Activated naive CD8-positive, alpha-beta T cell (primary cell): ENCODE measurements at regions not wholly inside any gene's neighbourhood (a gene's known extent, or its start where the extent isn't known, plus 50 kb on each side); places are given as distances from the start of the nearest gene placed in this dataset.
A peak's percentile ranks its signal among the peaks of the same experiment; 100 is the strongest.

Experiments
- H3K27ac Mint-ChIP-seq: one replicate; pipeline ENCODE4 v1.8.0; 2021; ENCODE audit warnings: mixed read lengths
- H3K27me3 Mint-ChIP-seq: one replicate; pipeline ENCODE4 v1.8.0; 2021; ENCODE audit warnings: mixed read lengths
- H3K36me3 Mint-ChIP-seq: one replicate; pipeline ENCODE4 v1.8.0; 2021; ENCODE audit warnings: mixed read lengths
- H3K4me1 Mint-ChIP-seq: one replicate; pipeline ENCODE4 v1.8.0; 2021; ENCODE audit warnings: low read depth, mixed read lengths
- H3K4me3 Mint-ChIP-seq: one replicate; pipeline ENCODE4 v1.8.0; 2021; ENCODE audit warnings: mild to moderate bottlenecking, mixed read lengths
- H3K9me3 Mint-ChIP-seq: one replicate; pipeline ENCODE4 v1.8.0; 2021; ENCODE audit warnings: low read depth, mixed read lengths

- Mint-ChIP-seq H3K9me3 (no peaks in the 10 kb centered on the region), H3K4me1 (no peaks in the 10 kb centered on the region), H3K27me3 (peaks cover 7% of the 10 kb centered on the region), H3K36me3 (no peaks in the 10 kb centered on the region), H3K4me3 (no peak overlapping the region), H3K27ac (no peak overlapping the region)
Measured at GRCh38 chr13:29683041-29683440, 87.6 kb upstream of the SLC7A1 start.

DNA sequence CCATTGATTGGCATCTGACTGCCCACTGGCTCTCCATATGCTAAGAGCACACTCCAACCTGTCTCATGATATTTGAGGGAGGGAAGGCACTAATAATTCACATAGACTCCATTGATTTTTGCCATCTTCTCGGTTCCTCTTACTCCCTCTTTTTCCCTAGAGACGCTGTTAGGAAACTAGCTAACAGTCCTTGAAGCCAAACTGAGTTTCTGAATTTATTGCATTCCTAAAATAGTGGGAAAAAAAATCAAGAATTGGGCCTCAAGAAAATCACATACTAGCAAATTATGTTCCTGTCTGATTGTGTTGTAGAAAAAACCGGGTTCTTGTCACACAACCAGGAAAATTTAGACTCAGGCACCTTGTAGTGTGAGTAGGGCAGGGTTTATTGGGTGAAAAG, 86.4 kb upstream of the SLC7A1 start:
- Mint-ChIP-seq H3K4me3 (no peak overlapping the region), H3K9me3 (no peaks in the 10 kb centered on the region), H3K36me3 (no peaks in the 10 kb centered on the region), H3K4me1 (no peaks in the 10 kb centered on the region), H3K27ac (no peak overlapping the region), H3K27me3 (peaks cover 7% of the 10 kb centered on the region)

GRCh38 chr13:29679396-29680053, 84.0 kb upstream of the SLC7A1 start:
- H3K27me3 Mint-ChIP-seq: peaks cover 7% of the 10 kb centered on the region
- no peak overlapping the region for H3K27ac Mint-ChIP-seq

DNA sequence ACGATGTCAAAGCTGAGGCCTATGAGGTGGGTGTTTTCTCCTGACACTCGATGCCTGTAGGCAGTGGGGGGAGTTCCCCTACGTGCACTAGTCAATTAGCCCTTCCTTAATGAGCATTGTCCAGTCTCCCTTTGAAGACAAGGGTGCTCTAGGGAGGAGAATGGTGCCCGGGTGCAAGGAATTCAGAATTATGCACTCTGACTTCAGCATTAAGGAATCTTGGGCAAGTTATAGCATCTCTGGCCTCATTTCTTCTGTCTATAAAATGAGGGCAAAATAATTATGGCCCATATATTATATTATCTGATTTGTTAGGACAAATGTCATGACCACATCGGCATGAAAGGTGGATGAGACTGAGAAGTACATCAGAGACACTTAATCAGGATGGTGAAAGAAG, 82.1 kb upstream of the SLC7A1 start:
- Mint-ChIP-seq H3K27me3 (peaks cover 9% of the 10 kb centered on the region), H3K4me3 (no peak overlapping the region), H3K36me3 (peaks cover 2% of the 10 kb centered on the region), H3K4me1 (no peaks in the 10 kb centered on the region), H3K27ac (no peak overlapping the region), H3K9me3 (peaks cover 3% of the 10 kb centered on the region)

More at GRCh38 chr13:29679396-29680053, 84.0 kb upstream of the SLC7A1 start:
- Mint-ChIP-seq H3K36me3 (no peaks in the 10 kb centered on the region), H3K4me3 (no peak overlapping the region), H3K9me3 (no peaks in the 10 kb centered on the region), H3K4me1 (no peaks in the 10 kb centered on the region)

GRCh38 chr13:29676941-29677452, 81.5 kb upstream of the SLC7A1 start:
- Mint-ChIP-seq H3K27me3 (peaks cover 9% of the 10 kb centered on the region), H3K27ac (no peak overlapping the region), H3K4me3 (no peak overlapping the region), H3K4me1 (no peaks in the 10 kb centered on the region), H3K9me3 (peaks cover 3% of the 10 kb centered on the region), H3K36me3 (peaks cover 2% of the 10 kb centered on the region)

DNA sequence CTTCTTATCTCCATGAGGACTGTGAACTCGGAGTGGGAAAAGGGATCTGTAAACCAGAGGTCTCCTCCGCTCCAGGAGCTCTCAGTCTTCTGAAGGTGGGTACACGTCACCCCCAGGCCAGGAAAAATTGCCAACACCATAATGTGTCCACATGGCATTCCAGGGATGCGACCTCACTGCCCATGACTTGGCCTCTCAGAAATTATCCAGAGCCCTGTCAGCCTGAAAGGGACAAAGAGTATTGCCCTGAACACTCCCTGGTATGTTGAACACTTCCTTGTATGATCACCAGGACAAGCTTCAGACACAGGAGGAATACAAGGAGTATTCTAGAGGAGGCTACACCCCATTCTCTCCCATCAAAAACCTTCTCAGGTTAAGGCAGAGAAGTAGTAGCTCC, 81.0 kb upstream of the SLC7A1 start:
- Mint-ChIP-seq H3K36me3 (peaks cover 2% of the 10 kb centered on the region), H3K27me3 (peaks cover 9% of the 10 kb centered on the region), H3K9me3 (peaks cover 3% of the 10 kb centered on the region), H3K4me1 (no peaks in the 10 kb centered on the region), H3K4me3 (no peak overlapping the region), H3K27ac (no peak overlapping the region)

DNA sequence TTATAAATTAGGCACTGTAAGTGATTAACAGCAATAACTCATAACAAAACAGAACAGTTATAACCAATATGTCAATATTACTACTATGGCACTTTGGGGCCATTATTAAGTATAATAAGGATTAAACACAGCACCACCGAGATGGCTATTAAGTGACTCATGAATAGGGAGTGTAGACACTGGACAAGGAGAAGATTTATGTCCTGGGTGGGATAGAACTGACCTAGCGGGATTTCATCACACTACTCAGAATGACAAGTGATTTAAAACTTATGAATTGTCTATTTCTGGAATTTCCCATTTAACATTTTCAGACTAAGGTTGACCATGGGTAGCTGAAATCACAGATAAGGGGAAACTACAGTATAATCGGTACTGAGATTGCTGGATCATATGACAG, 79.0 kb upstream of the SLC7A1 start:
- no peak overlapping the region for H3K4me3 Mint-ChIP-seq
- no peaks in the 10 kb centered on the region for H3K4me1 Mint-ChIP-seq
- H3K36me3 Mint-ChIP-seq: peaks cover 2% of the 10 kb centered on the region
- H3K9me3 Mint-ChIP-seq: peaks cover 3% of the 10 kb centered on the region
- H3K27me3 Mint-ChIP-seq: peaks cover 6% of the 10 kb centered on the region
- no peak overlapping the region for H3K27ac Mint-ChIP-seq

DNA sequence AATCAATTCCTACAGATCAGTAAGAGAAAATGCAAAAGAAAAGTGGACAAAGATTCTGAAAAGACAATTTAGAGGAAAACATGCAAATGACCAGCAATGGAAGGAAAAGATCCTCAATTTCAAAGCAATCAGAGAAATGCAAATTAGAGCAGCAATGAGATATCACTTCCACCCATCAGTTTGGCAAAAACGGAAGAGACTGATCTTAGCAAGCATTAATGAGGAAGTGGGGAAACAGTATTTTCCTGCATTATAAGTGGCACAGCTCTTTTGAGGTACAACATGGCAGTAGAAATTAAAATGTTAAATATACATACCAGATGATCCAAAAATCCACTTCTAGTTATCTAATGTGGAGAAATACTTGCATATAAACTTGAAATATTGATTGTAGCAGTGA, 69.1 kb upstream of the SLC7A1 start:
- H3K36me3 Mint-ChIP-seq: peaks cover 2% of the 10 kb centered on the region
- peaks cover 15% of the 10 kb centered on the region for H3K27me3 Mint-ChIP-seq
- H3K9me3 Mint-ChIP-seq: peaks cover 12% of the 10 kb centered on the region
- H3K27ac Mint-ChIP-seq: no peak overlapping the region
- no peak overlapping the region for H3K4me3 Mint-ChIP-seq
- H3K4me1 Mint-ChIP-seq: no peaks in the 10 kb centered on the region

- no peak overlapping the region for H3K27ac Mint-ChIP-seq
- H3K4me1 Mint-ChIP-seq: peaks cover 1% of the 10 kb centered on the region
- H3K36me3 Mint-ChIP-seq: peaks cover 3% of the 10 kb centered on the region
- no peaks in the 10 kb centered on the region for H3K27me3 Mint-ChIP-seq
- H3K4me3 Mint-ChIP-seq: no peak overlapping the region
- H3K9me3 Mint-ChIP-seq: no peaks in the 10 kb centered on the region
Measured at GRCh38 chr13:29654843-29655547, 59.5 kb upstream of the SLC7A1 start.

GRCh38 chr13:29654384-29654783, 58.9 kb upstream of the SLC7A1 start:
- no peak overlapping the region for H3K4me3 Mint-ChIP-seq
- no peaks in the 10 kb centered on the region for H3K9me3 Mint-ChIP-seq
- H3K27ac Mint-ChIP-seq: no peak overlapping the region
- peaks cover 1% of the 10 kb centered on the region for H3K4me1 Mint-ChIP-seq
- no peaks in the 10 kb centered on the region for H3K27me3 Mint-ChIP-seq
- H3K36me3 Mint-ChIP-seq: peaks cover 3% of the 10 kb centered on the region

GRCh38 chr13:29648760-29649159, 53.3 kb upstream of the SLC7A1 start:
- Mint-ChIP-seq H3K27me3 (no peaks in the 10 kb centered on the region), H3K36me3 (no peaks in the 10 kb centered on the region), H3K4me1 (peaks cover 11% of the 10 kb centered on the region), H3K9me3 (no peaks in the 10 kb centered on the region), H3K4me3 (peak overlapping the region; percentile 53), H3K27ac (no peak overlapping the region)
